Liver (tissue), 8 donors: ENCODE measurements at regions not wholly inside any gene's neighbourhood (a gene's known extent, or its start where the extent isn't known, plus 50 kb on each side); places are given as distances from the start of the nearest gene placed in this dataset.

Experiments
- DNase-seq: peaks from one replicate; pipeline ENCODE4 v3.0.0-alpha.2; 2017; ENCODE audit warnings: low spot score
- H3K27ac ChIP-seq, 2 donors: one replicate each; pipeline ENCODE4 v1.7.0; 2013; ENCODE audit warnings: inconsistent platforms in 2 of 2, low read length in 2 of 2, control low read depth in 1 of 2, low read depth in 1 of 2, mild to moderate bottlenecking in 1 of 2
- H3K27me3 ChIP-seq, 4 donors: one replicate each; pipeline versions ENCODE4 v1.6.1 to v1.7.0; 2013; ENCODE audit warnings: low read length in 3 of 4, inconsistent platforms in 1 of 4, mild to moderate bottlenecking in 1 of 4, moderate library complexity in 1 of 4; ENCODE audit not compliant: control insufficient read depth in 4 of 4, insufficient read depth in 4 of 4
- H3K36me3 ChIP-seq, 4 donors: one replicate each; pipeline versions ENCODE4 v1.6.1 to v1.7.0; 2013; ENCODE audit warnings: low read length in 3 of 4, mild to moderate bottlenecking in 3 of 4, low read depth in 1 of 4, moderate library complexity in 1 of 4; ENCODE audit not compliant: control insufficient read depth in 4 of 4, insufficient read depth in 3 of 4
- H3K4me1 ChIP-seq, 4 donors: one replicate each; pipeline versions ENCODE4 v1.6.1 to v1.7.0; 2013; ENCODE audit warnings: low read length in 3 of 4, mild to moderate bottlenecking in 3 of 4, moderate library complexity in 1 of 4; ENCODE audit not compliant: control insufficient read depth in 4 of 4, insufficient read depth in 4 of 4
- H3K4me3 ChIP-seq, 3 donors: one replicate each; pipeline versions ENCODE4 v1.6.1 to v1.7.0; 2013; ENCODE audit warnings: low read length in 3 of 3, control low read depth in 1 of 3, low read depth in 1 of 3, mild to moderate bottlenecking in 1 of 3
- H3K9ac ChIP-seq, 2 donors: one replicate each; pipeline ENCODE4 v1.7.0; 2013; ENCODE audit warnings: low read length in 2 of 2, mild to moderate bottlenecking in 2 of 2, moderate library complexity in 2 of 2, control low read depth in 1 of 2, low read depth in 1 of 2
- H3K9me3 ChIP-seq, 4 donors: one replicate each; pipeline versions ENCODE4 v1.6.1 to v1.7.0; 2013; ENCODE audit warnings: low read length in 3 of 4; ENCODE audit not compliant: control insufficient read depth in 4 of 4
- ATF3 ChIP-seq: IDR thresholded peaks from 2 replicates; pipeline ENCODE4 v1.6.1; 2016; ENCODE audit warnings: antibody characterized with exemption
- CTCF ChIP-seq: fragments of 150-350 bp; IDR thresholded peaks from 2 replicates; pipeline ENCODE4 v1.5.1; 2017; ENCODE audit warnings: improper control_type of control experiment, low read depth, low read length; ENCODE audit not compliant: missing input control
- EGR1 ChIP-seq, 2 donors: IDR thresholded peaks; 2 replicates each; pipeline ENCODE4 v1.6.1; 2016 to 2018; ENCODE audit warnings: antibody characterized with exemption in 2 of 2, low read depth in 2 of 2
- FOXA1 ChIP-seq: IDR thresholded peaks from 2 replicates; pipeline ENCODE4 v1.6.1; 2016; ENCODE audit warnings: antibody characterized with exemption
- FOXA2 ChIP-seq: IDR thresholded peaks from 2 replicates; pipeline ENCODE4 v1.6.1; 2016; ENCODE audit warnings: antibody characterized with exemption
- GABPA ChIP-seq, 2 donors: IDR thresholded peaks in 1 of 2; conservative IDR thresholded peaks in 1 of 2; 2 replicates each; pipeline ENCODE4 v1.6.1; 2016; ENCODE audit warnings: antibody characterized with exemption in 2 of 2, mild to moderate bottlenecking in 1 of 2, moderate library complexity in 1 of 2
- HNF4A ChIP-seq, 2 donors: conservative IDR thresholded peaks; 2 replicates each; pipeline ENCODE4 v1.6.1; 2016; ENCODE audit warnings: antibody characterized with exemption in 2 of 2, mild to moderate bottlenecking in 2 of 2
- HNF4G ChIP-seq: IDR thresholded peaks from 2 replicates; pipeline ENCODE4 v1.6.1; 2016; ENCODE audit warnings: antibody characterized with exemption
- JUND ChIP-seq, 2 donors: IDR thresholded peaks; 2 replicates each; pipeline ENCODE4 v1.6.1; 2016; ENCODE audit warnings: antibody characterized with exemption in 2 of 2
- MAX ChIP-seq: IDR thresholded peaks from 2 replicates; pipeline ENCODE4 v1.6.1; 2016; ENCODE audit warnings: antibody characterized with exemption
- NR2F2 ChIP-seq: IDR thresholded peaks from 2 replicates; pipeline ENCODE4 v1.6.1; 2016; ENCODE audit warnings: antibody characterized with exemption
- RAD21 ChIP-seq, 2 donors: IDR thresholded peaks; 2 replicates each; pipeline ENCODE4 v1.6.1; 2016; ENCODE audit warnings: antibody characterized with exemption in 2 of 2, mild to moderate bottlenecking in 2 of 2
- REST ChIP-seq: IDR thresholded peaks from 2 replicates; pipeline ENCODE4 v1.6.1; 2016; ENCODE audit warnings: antibody characterized with exemption, mild to moderate bottlenecking
- RXRA ChIP-seq, 2 donors: IDR thresholded peaks; 2 replicates each; pipeline ENCODE4 v1.6.1; 2017 to 2018; ENCODE audit warnings: antibody characterized with exemption in 2 of 2, mild to moderate bottlenecking in 1 of 2
- SP1 ChIP-seq: IDR thresholded peaks from 2 replicates; pipeline ENCODE4 v1.6.1; 2018; ENCODE audit warnings: antibody characterized with exemption, mild to moderate bottlenecking
- TAF1 ChIP-seq: conservative IDR thresholded peaks from 2 replicates; pipeline ENCODE4 v1.6.1; 2016; ENCODE audit warnings: antibody characterized with exemption, mild to moderate bottlenecking
- YY1 ChIP-seq: IDR thresholded peaks from 2 replicates; pipeline ENCODE4 v1.6.1; 2016; ENCODE audit warnings: antibody characterized with exemption, mild to moderate bottlenecking
- ZBTB33 ChIP-seq: IDR thresholded peaks from 2 replicates; pipeline ENCODE4 v1.6.1; 2016; ENCODE audit warnings: antibody characterized with exemption
- WGBS: extraction: QIAGEN DNeasy Blood & Tissue Kit; methylation state at CpG from one replicate; pipeline ENCODE4 v1.1.7; 2013; 5-methylcytosine and 5-hydroxymethylcytosine counted together
- donor health status: healthy.
- donor health status: healthy.
- donor health status: healthy.
- donor health status: healthy.
- donor health status: healthy.

GRCh38 chr10:78685466-78686103 is 383.2 kb upstream of the ZMIZ1 start:
- TF ChIP-seq ATF3 = no peak
- TF ChIP-seq HNF4G = no peak
- no peak for TF ChIP-seq FOXA2
- no peak for TF ChIP-seq JUND (IDR thresholded peaks at IDR 0.05)
- no peak for TF ChIP-seq TAF1
- TF ChIP-seq RAD21 (IDR thresholded peaks at IDR 0.05) = no peak
- TF ChIP-seq EGR1 (IDR thresholded peaks at IDR 0.05; ENCODE audit: low read depth in 2 of 2) = no peak
- no peak for TF ChIP-seq GABPA (IDR thresholded peaks at IDR 0.05 in 1 of 2, conservative IDR thresholded peaks at IDR 0.05 in 1 of 2)
- TF ChIP-seq YY1 = no peak
- TF ChIP-seq ZBTB33 = no peak
- no peak for TF ChIP-seq NR2F2
- TF ChIP-seq SP1 = no peak
- no peak for TF ChIP-seq CTCF
- no peak for TF ChIP-seq REST
- TF ChIP-seq HNF4A (conservative IDR thresholded peaks at IDR 0.05) = no peak
- no peak for TF ChIP-seq FOXA1
- TF ChIP-seq RXRA (IDR thresholded peaks at IDR 0.05) = no peak
- no peak for TF ChIP-seq MAX
- Histone ChIP-seq H3K9me3 (no peaks in the 10 kb centered on the region), H3K27ac (no peak overlapping the region), H3K36me3 (no peaks in the 10 kb centered on the region), H3K4me3 (no peak overlapping the region), H3K4me1 (no peaks in the 10 kb centered on the region), H3K27me3 (no peaks in the 10 kb centered on the region), H3K9ac (no peak overlapping the region)
- no peak for DNase-seq
- WGBS = 89% methylated on average over 7 of the region's 7 CpGs
